HepG2 (cell line): ENCODE measurements at regions not wholly inside any gene's neighbourhood (a gene's known extent, or its start where the extent isn't known, plus 50 kb on each side); places are given as distances from the start of the nearest gene placed in this dataset.

Experiments
- ATAC-seq: fragments of 200-7000 bp; cut with Tn5 transposase; 3 replicates; pipeline ENCODE4 v1.9.1; 2020; ENCODE audit warnings: mild to moderate bottlenecking, moderate library complexity
- BruUV-seq: library from RNA; stranded (reverse); fragments of 400-500 nt; replicated peaks from 2 replicates; lab custom pipeline; 2021; lab: Mats Ljungman, UMichigan
- CTCF ChIA-PET: fragments of 300-600 bp; formaldehyde crosslinking; extraction: SDS; loops from one replicate; lab custom pipeline; 2021; ENCODE audit warnings: low total read pairs, inconsistent platforms, low intra/inter-chr PET ratio; lab: Yijun Ruan, JAX
- POLR2A ChIA-PET: fragments of 350-600 bp; sonication (Branson Sonifier 250); formaldehyde crosslinking; loops from one replicate; lab custom pipeline; 2020; ENCODE audit warnings: antibody characterized with exemption, inconsistent platforms; lab: Yijun Ruan, JAX
- DNase-seq: peaks from one replicate; pipeline ENCODE4 v3.0.0-alpha.2; 2015; ENCODE audit warnings: low spot score
- FAIRE-seq: peaks from 3 replicates; lab custom pipeline; 2011; peaks lifted over from hg19 to GRCh38; lab: Jason Lieb, UNC
- H2AFZ ChIP-seq: one replicate; pipeline ENCODE4 v1.6.1; 2011; ENCODE audit warnings: low read length, inconsistent platforms
- H3K27ac ChIP-seq: fragments of 300-600 bp; 3 replicates; pipeline ENCODE4 v1.8.0; 2011; ENCODE audit warnings: mixed run types, mild to moderate bottlenecking, mixed read lengths, low read length, inconsistent platforms; ENCODE audit not compliant: insufficient read depth; ENCODE audit errors: extremely low read length
- H3K27me3 ChIP-seq, 2 experiments: fragments of 200-600 bp in 1 of 2; 2 replicates in 1 of 2; 3 replicates in 1 of 2; pipeline versions ENCODE4 v1.6.0 to v1.8.0; 2011; ENCODE audit warnings: low read length in 2 of 2, mild to moderate bottlenecking in 2 of 2, moderate library complexity in 2 of 2, inconsistent platforms in 1 of 2; ENCODE audit not compliant: insufficient read depth in 2 of 2, control insufficient read depth in 1 of 2
- H3K36me3 ChIP-seq, 2 experiments: fragments of 200-600 bp in 1 of 2; replicated peaks in 1 of 2; 2 replicates in 1 of 2; 3 replicates in 1 of 2; pipeline versions ENCODE4 v1.5.1 to v1.8.0; 2011; ENCODE audit warnings: low read length in 2 of 2, inconsistent platforms in 1 of 2; ENCODE audit not compliant: insufficient read depth in 2 of 2, control insufficient read depth in 1 of 2
- H3K4me1 ChIP-seq: 2 replicates; pipeline ENCODE4 v1.5.1; 2012; ENCODE audit warnings: low read length, inconsistent platforms; ENCODE audit not compliant: insufficient read depth
- H3K4me2 ChIP-seq: 2 replicates; pipeline ENCODE4 v1.6.0; 2011; ENCODE audit warnings: low read depth, low read length, inconsistent platforms
- H3K4me3 ChIP-seq, 3 experiments: fragments of 200-600 bp in 1 of 3; sonication (generic), shearing (Covaris generic) in 1 of 3; replicated peaks in 1 of 3; 2 replicates each; pipeline ENCODE4 v1.5.1; 2011 to 2016; ENCODE audit warnings: low read length in 3 of 3, inconsistent platforms in 2 of 3, low read depth in 2 of 3, mild to moderate bottlenecking in 2 of 3, control low read depth in 1 of 3, mixed read lengths in 1 of 3; ENCODE audit not compliant: insufficient read depth in 1 of 3
- H3K79me2 ChIP-seq: one replicate; pipeline ENCODE4 v1.6.1; 2011; ENCODE audit warnings: low read length, inconsistent platforms; ENCODE audit not compliant: insufficient read depth
- H3K9ac ChIP-seq: 2 replicates; pipeline ENCODE4 v1.6.0; 2011; ENCODE audit warnings: mild to moderate bottlenecking, low read depth, low read length, inconsistent platforms; ENCODE audit not compliant: insufficient read depth
- H3K9me3 ChIP-seq: 2 replicates; pipeline ENCODE4 v1.5.1; 2012; ENCODE audit warnings: mild to moderate bottlenecking, low read length
- H4K20me1 ChIP-seq: 2 replicates; pipeline ENCODE4 v1.6.0; 2011; ENCODE audit warnings: inconsistent platforms, mild to moderate bottlenecking, low read length, moderate library complexity; ENCODE audit not compliant: insufficient read depth
- EHMT2 ChIP-seq: fragments of 200-600 bp; sonication (generic); IDR thresholded peaks from 2 replicates; pipeline ENCODE4 v1.7.0; 2017; ENCODE audit warnings: antibody characterized with exemption, low read depth, low read length, borderline replicate concordance
- HES4 ChIP-seq: sonication (generic); formaldehyde crosslinking; IDR thresholded peaks from 2 replicates; pipeline ENCODE4 v1.9.0; 2021; ENCODE audit warnings: mild to moderate bottlenecking, missing genetic modification reagents, borderline replicate concordance
- HOXA9 ChIP-seq: sonication (generic); formaldehyde crosslinking; IDR thresholded peaks from 2 replicates; pipeline ENCODE4 v1.8.1; 2022; ENCODE audit warnings: missing genetic modification reagents, mild to moderate bottlenecking, moderate library complexity, borderline replicate concordance
- KDM5B ChIP-seq: sonication (generic); formaldehyde crosslinking; IDR thresholded peaks from 2 replicates; pipeline ENCODE4 v1.4.0; 2020; ENCODE audit warnings: missing genetic modification reagents, mild to moderate bottlenecking, borderline replicate concordance
- RBM39 ChIP-seq: fragments of 200-400 bp; formaldehyde crosslinking; IDR thresholded peaks from one replicate; pipeline ENCODE4 v1.6.1; 2018; ENCODE audit warnings: antibody characterized with exemption, mild to moderate bottlenecking, low read depth, low read length; ENCODE audit not compliant: poor library complexity, severe bottlenecking
- SATB2 ChIP-seq: sonication (generic); formaldehyde crosslinking; IDR thresholded peaks from 2 replicates; pipeline ENCODE4 v1.5.0; 2020; ENCODE audit warnings: missing genetic modification reagents
- SIN3B ChIP-seq: fragments of 150-350 bp; IDR thresholded peaks from 2 replicates; pipeline ENCODE4 v1.6.1; 2014; ENCODE audit warnings: low read length
- YY1 ChIP-seq: IDR thresholded peaks from 2 replicates; pipeline ENCODE4 v1.6.1; 2011; ENCODE audit warnings: low read length, low read depth, moderate library complexity, mild to moderate bottlenecking; ENCODE audit not compliant: insufficient read depth, insufficient replicate concordance
- ZC3H4 ChIP-seq: sonication (generic); formaldehyde crosslinking; IDR thresholded peaks from 2 replicates; pipeline ENCODE4 v1.4.0; 2020; ENCODE audit warnings: missing genetic modification reagents, borderline replicate concordance
- ZFP36 ChIP-seq: fragments of 150-350 bp; IDR thresholded peaks from 2 replicates; pipeline ENCODE4 v1.6.1; 2018; ENCODE audit warnings: borderline replicate concordance, low read length, low read depth; ENCODE audit not compliant: partially characterized antibody
- ZNF121 ChIP-seq: sonication (generic); formaldehyde crosslinking; IDR thresholded peaks from 2 replicates; pipeline ENCODE4 v1.5.0; 2020; ENCODE audit warnings: mild to moderate bottlenecking, missing genetic modification reagents
- ZNF142 ChIP-seq: sonication (generic); formaldehyde crosslinking; IDR thresholded peaks from 2 replicates; pipeline ENCODE4 v1.4.0; 2020; ENCODE audit warnings: missing genetic modification reagents
- ZNF256 ChIP-seq: sonication (generic); formaldehyde crosslinking; conservative IDR thresholded peaks from 2 replicates; pipeline ENCODE4 v1.4.0; 2020; ENCODE audit warnings: missing genetic modification reagents
- ZNF30 ChIP-seq: sonication (generic); formaldehyde crosslinking; IDR thresholded peaks from 2 replicates; pipeline ENCODE4 v1.5.0; 2020; ENCODE audit warnings: mild to moderate bottlenecking, missing genetic modification reagents
- WGBS: methylation state at CpG from one replicate; pipeline ENCODE4 v1.1.6; 2017; ENCODE audit warnings: low lambda C conversion rate; 5-methylcytosine and 5-hydroxymethylcytosine counted together
- in situ Hi-C: cut with HindIII; loops from 2 replicates; pipeline ENCODE4 v1.10.0; 2017; ENCODE audit warnings: low pct_unique_long_range_greater_than_20kb; ENCODE audit not compliant: extremely low pct_ligation_motif_present
- intact Hi-C: fragments of 100-400 bp; cut with micrococcal nuclease; formaldehyde crosslinking; loops from one replicate; pipeline ENCODE4 v1.10.0; 2022; ENCODE audit not compliant: unreplicated experiment

- peaks cover 14% of the 10 kb centered on the region for H3K9me3 ChIP-seq
- ChIA-PET CTCF (no interaction called here), POLR2A (no interaction called here)
- DNase-seq (no peak), ATAC-seq (no peak), FAIRE-seq (no peak)
- no peaks in the 10 kb centered on the region for H4K20me1 ChIP-seq
- H3K27ac ChIP-seq = no peak overlapping the region
- no peak overlapping the region for H2AFZ ChIP-seq
- no peak overlapping the region for H3K4me3 ChIP-seq
- 2% methylated on average over 2 of the region's 2 CpGs for WGBS
- in situ Hi-C loops = no loop called here
- TF ChIP-seq HES4 (CRISPR knock-in tag) (no peak), RBM39 (no peak), ZNF121 (CRISPR knock-in tag) (no peak), EHMT2 (no peak), ZC3H4 (CRISPR knock-in tag) (no peak), SATB2 (CRISPR knock-in tag) (no peak)
- no peak overlapping the region for H3K9ac ChIP-seq
- H3K4me2 ChIP-seq = no peak overlapping the region
- no peaks in the 10 kb centered on the region for H3K79me2 ChIP-seq
- H3K4me1 ChIP-seq = no peaks in the 10 kb centered on the region
- no peaks in the 10 kb centered on the region for H3K36me3 ChIP-seq
- no peaks in the 10 kb centered on the region for H3K27me3 ChIP-seq
- no TSS peak for BruUV-seq
- intact Hi-C loops = no loop called here
These were observed 376.1 kb downstream of the ZIC4 start for GRCh38 chr3:147030274-147030673.

GRCh38 chr3:147015334-147015733 lies 391.0 kb downstream of the ZIC4 start:
- Histone ChIP-seq H3K79me2 (no peaks in the 10 kb centered on the region), H3K36me3 (no peaks in the 10 kb centered on the region), H4K20me1 (no peaks in the 10 kb centered on the region), H3K9me3 (0 out of 2 replicates have a peak, but pooled peaks cover 2% of the 10 kb centered on the region), H3K27ac (no peak overlapping the region), H3K4me3 (no peak overlapping the region), H3K27me3 (no peaks in the 10 kb centered on the region), H3K4me1 (no peaks in the 10 kb centered on the region), H3K4me2 (no peak overlapping the region), H3K9ac (no peak overlapping the region), H2AFZ (no peak overlapping the region)
- intact Hi-C loops (no loop called here), in situ Hi-C loops (no loop called here)
- FAIRE-seq (no peak), ATAC-seq (no peak), DNase-seq (no peak)
- ChIA-PET POLR2A (no interaction called here), CTCF (no interaction called here)
- BruUV-seq = no TSS peak
- 2% methylated on average over 3 of the region's 3 CpGs for WGBS
- no peak for TF ChIP-seq HOXA9
- TF ChIP-seq ZNF256 (CRISPR knock-in tag) = no peak
- TF ChIP-seq ZFP36 = no peak
- no peak for TF ChIP-seq YY1
- TF ChIP-seq KDM5B (CRISPR knock-in tag) = no peak
- no peak for TF ChIP-seq ZNF142 (CRISPR knock-in tag)
- TF ChIP-seq ZNF30 = no peak
- TF ChIP-seq SIN3B = no peak
